ENCODE measurements at regions not wholly inside any gene's neighbourhood (a gene's known extent, or its start where the extent isn't known, plus 50 kb on each side); places are given as distances from the start of the nearest gene placed in this dataset.

- BruUV-seq (replicated peaks), result no TSS peak
- RAD21 ChIA-PET (ENCODE audit: unreplicated experiment), result no interaction called here
- no peak for ATAC-seq
- TF ChIP-seq SP1 (IDR thresholded peaks at IDR 0.05; ENCODE audit: low read depth, low read length) (no peak), USF1 (IDR thresholded peaks at IDR 0.05; ENCODE audit: borderline replicate concordance, extremely low read length, insufficient read depth, low read depth, low read length) (no peak), KDM1A (IDR thresholded peaks at IDR 0.05; ENCODE audit: borderline replicate concordance) (no peak), POU2F2 (IDR thresholded peaks at IDR 0.05; ENCODE audit: borderline replicate concordance, low read depth, low read length) (no peak), MAX (IDR thresholded peaks at IDR 0.05; ENCODE audit: low read depth, low read length) (no peak), TCF7 (IDR thresholded peaks at IDR 0.05; ENCODE audit: borderline replicate concordance) (no peak), IRF5 (IDR thresholded peaks at IDR 0.05; ENCODE audit: borderline replicate concordance) (no peak), PRDM15 (CRISPR knock-in tag; IDR thresholded peaks at IDR 0.05) (no peak), ATF2 (IDR thresholded peaks at IDR 0.05; ENCODE audit: low read length) (no peak), BCL3 (IDR thresholded peaks at IDR 0.05; ENCODE audit: borderline replicate concordance, insufficient read depth, low read depth, low read length, poor library complexity, severe bottlenecking) (no peak), SIN3A (IDR thresholded peaks at IDR 0.05; ENCODE audit: low read depth, low read length) (no peak), ZZZ3 (IDR thresholded peaks at IDR 0.05; ENCODE audit: control insufficient read depth, insufficient read length, low read depth) (no peak), ELK1 (IDR thresholded peaks at IDR 0.05; ENCODE audit: low read depth, low read length) (no peak)
These were observed 249.8 kb upstream of the ID4 start for GRCh38 chr6:19587238-19587942.

More at GRCh38 chr6:19587238-19587942, 249.8 kb upstream of the ID4 start:
- FAIRE-seq, result no peak
- Histone ChIP-seq H3K4me1 (ENCODE audit: control insufficient read depth, insufficient read depth, low read length) (no peaks in the 10 kb centered on the region), H3K9ac (ENCODE audit: control insufficient read depth, insufficient read depth, low read length) (no peak overlapping the region), H3K36me3 (ENCODE audit: control insufficient read depth in 2 of 2, insufficient read depth in 2 of 2, low read length in 1 of 2) (no peaks in the 10 kb centered on the region), H2AFZ (ENCODE audit: control insufficient read depth, low read depth, low read length) (no peak overlapping the region), H3K27ac (ENCODE audit: control insufficient read depth, insufficient read depth) (no peak overlapping the region), H3K27me3 (replicated peaks in 1 of 2; ENCODE audit: control insufficient read depth in 2 of 2, insufficient read depth in 2 of 2, low read length in 1 of 2) (no peaks in the 10 kb centered on the region), H3K79me2 (ENCODE audit: control insufficient read depth, insufficient read depth, low read length) (no peaks in the 10 kb centered on the region), H3K4me3 (no peak overlapping the region), H4K20me1 (ENCODE audit: control insufficient read depth, insufficient read depth) (no peaks in the 10 kb centered on the region), H3K4me2 (ENCODE audit: control insufficient read depth, insufficient read depth) (no peak overlapping the region), H3K9me3 (replicated peaks; ENCODE audit: control insufficient read depth, insufficient read depth, low read length) (no peaks in the 10 kb centered on the region)
- in situ Hi-C loops (cut with MboI), result no loop called here
- POLR2A ChIA-PET, result no interaction called here
- SMC1A ChIA-PET (ENCODE audit: uncharacterized antibody, unreplicated experiment), result no interaction called here
- intact Hi-C loops (cut with micrococcal nuclease; ENCODE audit: unreplicated experiment), result no loop called here
- no peak for DNase-seq (ENCODE audit: low read depth, low spot score)
- 0% methylated on average over 4 of the region's 4 CpGs for WGBS (ENCODE audit: insufficient coverage, insufficient replicate concordance, low lambda C conversion rate, missing lambda C conversion rate)
- CTCF ChIA-PET, result no interaction called here

All from GM12878 (cell line).